Natural killer cell (primary cell): ENCODE measurements at regions not wholly inside any gene's neighbourhood (a gene's known extent, or its start where the extent isn't known, plus 50 kb on each side); places are given as distances from the start of the nearest gene placed in this dataset.
"Not testable (repeated sequence)": the region's sequence is repeated elsewhere in the genome, so short reads cannot be mapped to it uniquely, and the experiment has no call there.

Experiments
- ATAC-seq, 3 donors: fragments of 150-1000 bp in 2 of 3; fragments of 200-7000 bp in 1 of 3; cut with Tn5 transposase; 1 replicate in 1 of 3; 2 replicates in 2 of 3; pipeline ENCODE4 v1.10.0; 2021; ENCODE audit warnings: mild to moderate bottlenecking in 2 of 3, moderate library complexity in 2 of 3
- DNase-seq, 2 donors: peaks; one replicate each; pipeline versions ENCODE4 v3.0.0 to v3.0.0-alpha.2; 2013 to 2021; ENCODE audit warnings: mixed read lengths in 1 of 2
- H3K27ac ChIP-seq: one replicate; pipeline ENCODE4 v1.5.1; 2013; ENCODE audit warnings: mild to moderate bottlenecking, low read length
- H3K27me3 ChIP-seq: one replicate; pipeline ENCODE4 v1.6.1; 2013; ENCODE audit warnings: low read length; ENCODE audit not compliant: control insufficient read depth, insufficient read depth
- H3K36me3 ChIP-seq: one replicate; pipeline ENCODE4 v1.6.1; 2013; ENCODE audit warnings: low read length; ENCODE audit not compliant: control insufficient read depth, insufficient read depth
- H3K4me1 ChIP-seq: one replicate; pipeline ENCODE4 v1.6.1; 2013; ENCODE audit warnings: low read length; ENCODE audit not compliant: control insufficient read depth, insufficient read depth
- H3K4me3 ChIP-seq: one replicate; pipeline ENCODE4 v1.5.1; 2013; ENCODE audit warnings: low read length
- H3K9me3 ChIP-seq: one replicate; pipeline ENCODE4 v1.6.1; 2013; ENCODE audit warnings: low read length; ENCODE audit not compliant: control insufficient read depth, insufficient read depth
- H3K27ac Mint-ChIP-seq, 2 donors: one replicate each; pipeline ENCODE4 v1.8.0; 2022; ENCODE audit warnings: mild to moderate bottlenecking in 2 of 2, mixed read lengths in 2 of 2, moderate library complexity in 1 of 2
- H3K27me3 Mint-ChIP-seq, 2 donors: one replicate each; pipeline ENCODE4 v1.8.0; 2022; ENCODE audit warnings: low read depth in 2 of 2, mixed read lengths in 2 of 2
- H3K36me3 Mint-ChIP-seq: one replicate; pipeline ENCODE4 v1.8.0; 2022; ENCODE audit warnings: mixed read lengths
- H3K4me1 Mint-ChIP-seq, 2 donors: one replicate each; pipeline ENCODE4 v1.8.0; 2022; ENCODE audit warnings: mixed read lengths in 2 of 2
- H3K4me3 Mint-ChIP-seq: one replicate; pipeline ENCODE4 v1.8.0; 2022; ENCODE audit warnings: mild to moderate bottlenecking, moderate library complexity, mixed read lengths
- H3K9me3 Mint-ChIP-seq, 2 donors: one replicate each; pipeline ENCODE4 v1.8.0; 2022; ENCODE audit warnings: mixed read lengths in 2 of 2
- WGBS: methylation state at CpG from one replicate; pipeline ENCODE4 v1.1.7; 2013; ENCODE audit warnings: missing lambda C conversion rate; ENCODE audit not compliant: insufficient coverage; 5-methylcytosine and 5-hydroxymethylcytosine counted together
- intact Hi-C: fragments of 100-400 bp; cut with micrococcal nuclease; formaldehyde crosslinking; loops from one replicate; pipeline ENCODE4 v1.14.2; 2022
- TF ChIP-seq, protein P1 (sequence below): fragments of 200-600 bp; IDR thresholded peaks from one replicate; pipeline ENCODE4 v1.8.0; 2022; ENCODE audit warnings: antibody characterized with exemption

DNA sequence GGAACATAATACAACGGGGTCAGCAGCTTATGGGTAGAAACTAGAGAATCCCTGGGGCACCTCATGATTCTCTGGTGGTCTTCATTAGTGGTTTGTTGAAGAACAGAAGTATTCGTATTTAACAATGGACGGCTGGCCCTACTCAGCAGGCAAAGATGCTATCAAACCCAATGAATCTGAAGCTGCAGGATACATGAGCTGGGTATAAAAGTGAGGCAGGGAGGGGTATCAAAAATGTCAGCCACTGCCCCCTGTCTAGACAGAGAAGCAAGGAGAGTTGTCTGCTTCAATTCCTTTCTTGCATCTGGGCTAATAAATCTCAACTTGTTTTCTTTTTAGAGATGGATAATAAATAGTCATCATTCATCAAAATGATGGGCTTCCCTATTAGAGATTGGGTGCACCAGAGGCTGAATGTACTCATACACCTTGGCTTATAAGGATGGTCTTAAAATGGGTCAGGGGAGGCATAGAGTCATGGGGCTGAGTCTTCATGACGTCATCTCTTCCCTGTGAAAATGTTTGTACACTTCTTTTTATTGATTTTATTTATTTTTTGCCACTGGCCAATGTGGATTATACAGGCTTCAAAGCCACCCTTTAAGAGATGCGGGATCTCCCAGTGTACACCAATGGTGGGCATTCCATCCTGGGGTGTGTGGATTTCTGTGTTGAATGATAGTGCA lies 259.5 kb downstream of the SHOX start:
- DNase-seq, result no peak
- H3K36me3 Mint-ChIP-seq, result no peaks in the 10 kb centered on the region
- peaks cover 5 to 8% of the 10 kb centered on the region in 2 donors for H3K9me3 Mint-ChIP-seq
- H3K27ac Mint-ChIP-seq, result no peak overlapping the region
- no peaks in the 10 kb centered on the region for H3K4me1 ChIP-seq
- H3K36me3 ChIP-seq, result no peaks in the 10 kb centered on the region
- H3K9me3 ChIP-seq, result peaks cover 11% of the 10 kb centered on the region
- no peaks in the 10 kb centered on the region for H3K4me1 Mint-ChIP-seq
- H3K27me3 Mint-ChIP-seq, result no peaks in the 10 kb centered on the region
- no peak overlapping the region for H3K4me3 ChIP-seq
- intact Hi-C loops, result no loop called here
- ATAC-seq, result no peak
- TF ChIP-seq, protein P1, sequence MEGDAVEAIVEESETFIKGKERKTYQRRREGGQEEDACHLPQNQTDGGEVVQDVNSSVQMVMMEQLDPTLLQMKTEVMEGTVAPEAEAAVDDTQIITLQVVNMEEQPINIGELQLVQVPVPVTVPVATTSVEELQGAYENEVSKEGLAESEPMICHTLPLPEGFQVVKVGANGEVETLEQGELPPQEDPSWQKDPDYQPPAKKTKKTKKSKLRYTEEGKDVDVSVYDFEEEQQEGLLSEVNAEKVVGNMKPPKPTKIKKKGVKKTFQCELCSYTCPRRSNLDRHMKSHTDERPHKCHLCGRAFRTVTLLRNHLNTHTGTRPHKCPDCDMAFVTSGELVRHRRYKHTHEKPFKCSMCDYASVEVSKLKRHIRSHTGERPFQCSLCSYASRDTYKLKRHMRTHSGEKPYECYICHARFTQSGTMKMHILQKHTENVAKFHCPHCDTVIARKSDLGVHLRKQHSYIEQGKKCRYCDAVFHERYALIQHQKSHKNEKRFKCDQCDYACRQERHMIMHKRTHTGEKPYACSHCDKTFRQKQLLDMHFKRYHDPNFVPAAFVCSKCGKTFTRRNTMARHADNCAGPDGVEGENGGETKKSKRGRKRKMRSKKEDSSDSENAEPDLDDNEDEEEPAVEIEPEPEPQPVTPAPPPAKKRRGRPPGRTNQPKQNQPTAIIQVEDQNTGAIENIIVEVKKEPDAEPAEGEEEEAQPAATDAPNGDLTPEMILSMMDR, result no peak
- H3K4me3 Mint-ChIP-seq, result no peak overlapping the region
- 93% methylated on average over 5 of the region's 5 CpGs for WGBS
- H3K27ac ChIP-seq, result no peak overlapping the region
- no peaks in the 10 kb centered on the region for H3K27me3 ChIP-seq

DNA sequence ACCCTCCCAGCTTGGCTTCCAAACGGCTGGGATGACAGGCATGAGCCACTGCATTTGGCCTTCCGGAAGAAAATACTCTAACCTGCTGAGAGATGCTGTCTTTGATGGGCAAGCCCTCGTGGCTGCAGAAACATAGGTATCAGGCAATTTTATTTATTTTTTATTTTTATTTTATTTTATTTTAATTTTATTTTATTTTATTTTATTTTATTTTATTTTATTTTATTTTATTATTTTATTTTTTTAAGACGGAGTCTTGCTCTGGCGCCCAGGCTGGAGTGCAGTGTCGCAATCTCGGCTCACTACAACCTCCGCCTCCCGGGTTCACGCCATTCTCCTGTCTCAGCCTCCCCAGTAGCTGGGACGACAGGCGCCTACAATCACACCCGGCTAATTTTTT lies 257.1 kb downstream of the SHOX start:
- intact Hi-C loops, H3K4me1 ChIP-seq, H3K4me3 Mint-ChIP-seq, H3K27ac Mint-ChIP-seq, H3K36me3 Mint-ChIP-seq, ATAC-seq, H3K4me1 Mint-ChIP-seq, H3K27ac ChIP-seq, DNase-seq, H3K36me3 ChIP-seq, H3K9me3 Mint-ChIP-seq, H3K4me3 ChIP-seq, H3K27me3 ChIP-seq, H3K27me3 Mint-ChIP-seq: not testable (repeated sequence)
- H3K9me3 ChIP-seq, result peaks cover 11% of the 10 kb centered on the region
- WGBS, result 93% methylated on average over 12 of the region's 13 CpGs

DNA sequence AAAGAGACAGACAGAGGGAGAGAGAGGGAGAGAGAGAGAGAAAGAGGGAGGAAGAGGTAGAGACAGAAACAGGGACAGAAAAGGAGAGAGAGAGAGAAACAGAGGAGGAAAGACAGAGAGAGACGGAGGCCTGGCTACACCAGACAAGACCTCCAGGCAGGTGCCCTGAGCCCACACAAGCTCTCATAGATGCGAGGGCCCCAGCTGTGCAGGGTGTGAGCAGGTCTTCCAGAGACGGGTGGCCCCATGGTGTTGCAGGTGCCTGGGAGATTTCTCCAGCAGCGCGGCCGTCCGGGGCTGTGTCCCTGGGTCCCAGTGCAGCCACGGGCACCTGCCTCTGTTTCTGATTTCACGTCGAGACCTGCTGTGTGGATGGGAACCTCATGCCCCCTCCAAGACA lies 253.0 kb downstream of the SHOX start:
- TF ChIP-seq, protein P1, result no peak
- Histone ChIP-seq H3K4me3 (no peak overlapping the region), H3K27ac (no peak overlapping the region), H3K9me3 (no peaks in the 10 kb centered on the region), H3K27me3 (no peaks in the 10 kb centered on the region), H3K4me1 (no peaks in the 10 kb centered on the region), H3K36me3 (no peaks in the 10 kb centered on the region)
- Mint-ChIP-seq H3K27me3 (no peaks in the 10 kb centered on the region), H3K27ac (no peak overlapping the region), H3K36me3 (no peaks in the 10 kb centered on the region), H3K4me3 (no peak overlapping the region), H3K4me1 (no peaks in the 10 kb centered on the region), H3K9me3 (peaks cover 0 to 4% of the 10 kb centered on the region in 2 donors)
- DNase-seq (no peak), ATAC-seq (no peak)
- 72% methylated on average over 10 of the region's 10 CpGs for WGBS
- intact Hi-C loops, result no loop called here

DNA sequence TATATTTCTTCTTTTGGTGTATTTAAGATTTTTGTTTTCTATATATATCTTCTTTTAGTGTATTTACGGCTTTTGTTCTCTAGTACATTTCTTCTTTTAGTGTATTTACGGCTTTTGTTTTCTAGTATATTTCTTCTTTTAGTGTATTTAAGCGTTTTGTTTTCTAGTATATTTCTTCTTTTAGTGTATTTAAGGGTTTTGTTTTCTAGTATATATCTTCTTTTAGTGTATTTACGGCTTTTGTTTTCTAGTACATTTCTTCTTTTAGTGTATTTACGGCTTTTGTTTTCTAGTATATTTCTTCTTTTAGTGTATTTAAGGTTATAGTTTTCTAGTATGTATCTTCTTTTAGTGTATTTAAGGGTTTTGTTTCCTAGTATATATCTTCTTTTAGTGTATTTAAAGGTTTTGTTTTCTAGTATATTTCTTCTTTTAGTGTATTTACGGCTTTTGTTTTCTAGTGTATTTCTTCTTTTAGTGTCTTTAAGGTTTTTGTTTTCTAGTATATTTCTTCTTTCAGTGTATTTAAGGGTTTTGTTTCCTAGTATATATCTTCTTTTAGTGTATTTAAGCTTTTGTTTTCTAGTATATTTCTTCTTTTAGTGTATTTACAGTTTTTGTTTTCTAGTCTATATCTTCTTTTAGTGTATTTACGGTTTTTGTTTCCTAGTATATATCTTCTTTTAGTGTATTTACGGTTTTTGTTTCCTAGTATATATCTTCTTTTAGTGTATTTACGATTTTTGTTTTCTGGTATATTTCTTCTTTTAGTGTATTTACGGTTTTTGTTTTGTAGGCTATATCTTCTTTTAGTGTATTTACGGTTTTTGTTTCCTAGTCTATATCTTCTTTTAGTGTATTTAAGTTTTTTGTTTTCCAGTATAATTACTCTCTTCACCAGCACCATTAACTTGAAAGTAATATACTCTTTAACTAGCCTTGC lies 249.4 kb downstream of the SHOX start:
- H3K27me3 ChIP-seq, H3K4me3 Mint-ChIP-seq, H3K36me3 ChIP-seq, H3K4me3 ChIP-seq, H3K36me3 Mint-ChIP-seq, H3K27ac ChIP-seq, H3K4me1 Mint-ChIP-seq, H3K9me3 ChIP-seq, H3K9me3 Mint-ChIP-seq, intact Hi-C loops, H3K4me1 ChIP-seq, ATAC-seq, H3K27ac Mint-ChIP-seq, H3K27me3 Mint-ChIP-seq, DNase-seq: not testable (repeated sequence)
- no CpG with 5 or more reads among the region's 11 CpGs for WGBS
